K562 (cell line): ENCODE measurements at regions not wholly inside any gene's neighbourhood (a gene's known extent, or its start where the extent isn't known, plus 50 kb on each side); places are given as distances from the start of the nearest gene placed in this dataset.

Source experiments
- ATAC-seq: fragments of 200-7000 bp; cut with Tn5 transposase; 3 replicates; pipeline ENCODE4 v1.9.1; 2020; ENCODE audit warnings: moderate library complexity
- BruUV-seq: library from RNA; stranded (reverse); fragments of 400-500 nt; replicated peaks from 2 replicates; lab custom pipeline; 2021; lab: Mats Ljungman, UMichigan
- CTCF ChIA-PET: fragments of 300-600 bp; formaldehyde crosslinking; extraction: SDS; loops from one replicate; lab custom pipeline; 2021; ENCODE audit warnings: low intra/inter-chr PET ratio; lab: Yijun Ruan, JAX
- POLR2A ChIA-PET: fragments of 300-600, 350-650 bp; sonication (Branson Sonifier 250); formaldehyde crosslinking; extraction: SDS; loops from one replicate; lab custom pipeline; 2021; ENCODE audit warnings: antibody characterized with exemption, inconsistent platforms; lab: Yijun Ruan, JAX
- DNase-seq, 4 experiments: peaks; one replicate each; pipeline versions ENCODE4 v3.0.0 to v3.0.0-alpha.2; 2011 to 2018; ENCODE audit warnings: low spot score in 3 of 4, mixed read lengths in 3 of 4; ENCODE audit errors: extremely low read depth in 1 of 4
- FAIRE-seq: peaks from 2 replicates; lab custom pipeline; 2011; peaks lifted over from hg19 to GRCh38; lab: Jason Lieb, UNC
- H2AFZ ChIP-seq: 2 replicates; pipeline ENCODE4 v1.6.0; 2011; ENCODE audit warnings: low read depth, low read length, control low read depth, inconsistent platforms
- H3K27ac ChIP-seq: fragments of 200-600 bp; 3 replicates; pipeline ENCODE4 v1.8.0; 2011; ENCODE audit warnings: low read depth, mild to moderate bottlenecking, control low read depth, inconsistent platforms, low read length, moderate library complexity, mixed read lengths; ENCODE audit errors: extremely low read depth
- H3K27me3 ChIP-seq, 2 experiments: fragments of 300-600 bp in 1 of 2; 2 replicates in 1 of 2; 3 replicates in 1 of 2; pipeline versions ENCODE4 v1.6.0 to v1.8.0; 2011; ENCODE audit warnings: inconsistent platforms in 2 of 2, low read length in 2 of 2, mild to moderate bottlenecking in 1 of 2, mixed read lengths in 1 of 2, moderate library complexity in 1 of 2; ENCODE audit not compliant: control insufficient read depth in 2 of 2, insufficient read depth in 2 of 2
- H3K36me3 ChIP-seq: fragments of 300-600 bp; 3 replicates; pipeline ENCODE4 v1.8.0; 2011; ENCODE audit warnings: mild to moderate bottlenecking, low read length, inconsistent platforms; ENCODE audit not compliant: control insufficient read depth, insufficient read depth
- H3K4me1 ChIP-seq, 2 experiments: fragments of 200-600 bp in 1 of 2; replicated peaks in 1 of 2; 2 replicates in 1 of 2; 3 replicates in 1 of 2; pipeline versions ENCODE4 v1.5.1 to v1.8.0; 2011; ENCODE audit warnings: inconsistent platforms in 2 of 2, low read length in 2 of 2, mild to moderate bottlenecking in 1 of 2, mixed read lengths in 1 of 2, moderate library complexity in 1 of 2; ENCODE audit not compliant: control insufficient read depth in 2 of 2, insufficient read depth in 2 of 2
- H3K4me2 ChIP-seq: 2 replicates; pipeline ENCODE4 v1.6.1; 2011; ENCODE audit warnings: low read length, control low read depth, inconsistent platforms, mixed read lengths; ENCODE audit not compliant: insufficient read depth
- H3K4me3 ChIP-seq: fragments of 200-600 bp; sonication (generic), shearing (Covaris generic); 2 replicates; pipeline ENCODE4 v1.5.1; 2016; ENCODE audit warnings: control low read depth, inconsistent platforms
- H3K79me2 ChIP-seq: fragments of 200-600 bp; 3 replicates; pipeline ENCODE4 v1.8.0; 2011; ENCODE audit warnings: low read length, inconsistent platforms; ENCODE audit not compliant: control insufficient read depth, insufficient read depth
- H3K9ac ChIP-seq, 2 experiments: 2 replicates each; pipeline versions ENCODE4 v1.6.0 to v1.6.1; 2011; ENCODE audit warnings: low read depth in 2 of 2, low read length in 2 of 2, control low read depth in 1 of 2, inconsistent platforms in 1 of 2, mild to moderate bottlenecking in 1 of 2, mixed read lengths in 1 of 2; ENCODE audit not compliant: insufficient read depth in 1 of 2
- H3K9me1 ChIP-seq: one replicate; pipeline ENCODE4 v1.6.0; 2011; ENCODE audit warnings: inconsistent platforms, mild to moderate bottlenecking, low read length, moderate library complexity; ENCODE audit not compliant: control insufficient read depth, insufficient read depth
- H3K9me3 ChIP-seq: replicated peaks from 2 replicates; pipeline ENCODE4 v1.5.1; 2011; ENCODE audit warnings: low read depth, low read length, inconsistent platforms; ENCODE audit not compliant: control insufficient read depth, insufficient read depth
- H4K20me1 ChIP-seq: replicated peaks from 2 replicates; pipeline ENCODE4 v1.6.1; 2011; ENCODE audit warnings: low read length, inconsistent platforms, mixed read lengths; ENCODE audit not compliant: control insufficient read depth, insufficient read depth
- ARID2 ChIP-seq: fragments of 450-650 bp; IDR thresholded peaks from 2 replicates; pipeline ENCODE4 v1.6.1; 2017; ENCODE audit warnings: antibody characterized with exemption, mild to moderate bottlenecking
- CBFA2T2 ChIP-seq: fragments of 450-650 bp; conservative IDR thresholded peaks from 2 replicates; pipeline ENCODE4 v1.6.1; 2017; ENCODE audit warnings: mild to moderate bottlenecking
- CXXC5 ChIP-seq: fragments of 250-450 bp; sonication (Bioruptor Pico); IDR thresholded peaks from 2 replicates; pipeline ENCODE4 v1.8.0; 2022; ENCODE audit warnings: inconsistent platforms, mild to moderate bottlenecking, moderate library complexity
- GMEB1 ChIP-seq: fragments of 250-450 bp; sonication (Bioruptor Pico); IDR thresholded peaks from 2 replicates; pipeline ENCODE4 v1.4.0; 2020; ENCODE audit warnings: mild to moderate bottlenecking
- MIER1 ChIP-seq: fragments of 450-650 bp; IDR thresholded peaks from 2 replicates; pipeline ENCODE4 v1.6.1; 2016; ENCODE audit warnings: antibody characterized with exemption, mild to moderate bottlenecking, low read depth
- NCOA2 ChIP-seq, 2 experiments: fragments of 450-650 bp; IDR thresholded peaks; 2 replicates each; pipeline ENCODE4 v1.6.1; 2018; ENCODE audit warnings: mild to moderate bottlenecking in 2 of 2, moderate library complexity in 1 of 2; ENCODE audit not compliant: partially characterized antibody in 2 of 2
- NCOA4 ChIP-seq: fragments of 450-650 bp; IDR thresholded peaks from 2 replicates; pipeline ENCODE4 v1.6.1; 2018; ENCODE audit warnings: mild to moderate bottlenecking; ENCODE audit not compliant: partially characterized antibody
- RBM39 ChIP-seq: fragments of 200-400 bp; formaldehyde crosslinking; optimal IDR thresholded peaks from 2 replicates; pipeline ENCODE3; 2018; ENCODE audit warnings: low read depth, low read length
- TFE3 ChIP-seq: fragments of 450-650 bp; formaldehyde crosslinking; IDR thresholded peaks from 2 replicates; pipeline ENCODE4 v1.4.0; 2020; ENCODE audit warnings: mild to moderate bottlenecking, mixed read lengths
- ZBTB17 ChIP-seq: fragments of 450-650 bp; formaldehyde crosslinking; IDR thresholded peaks from 2 replicates; pipeline ENCODE4 v1.4.0; 2020; ENCODE audit warnings: mild to moderate bottlenecking
- ZBTB8A ChIP-seq: fragments of 450-650 bp; IDR thresholded peaks from 2 replicates; pipeline ENCODE4 v1.6.1; 2018; ENCODE audit warnings: mild to moderate bottlenecking, moderate library complexity; ENCODE audit not compliant: partially characterized antibody
- ZFPM2 ChIP-seq: fragments of 250-450 bp; sonication (Bioruptor Pico); IDR thresholded peaks from 2 replicates; pipeline ENCODE4 v1.5.1; 2022; ENCODE audit warnings: mild to moderate bottlenecking
- ZNF512 ChIP-seq: IDR thresholded peaks from 2 replicates; pipeline ENCODE4 v1.6.1; 2016; ENCODE audit warnings: missing genetic modification characterization, missing compliant biosample characterization
- ZSCAN29 ChIP-seq: fragments of 450-650 bp; IDR thresholded peaks from 2 replicates; pipeline ENCODE4 v1.6.1; 2017
- WGBS: fragments of 100-300 bp; shearing (Covaris generic); methylation state at CpG from one replicate; pipeline ENCODE4 v1.1.6; 2016; ENCODE audit warnings: low coverage, mixed read lengths; ENCODE audit not compliant: insufficient coverage; ENCODE audit errors: missing lambda C conversion rate; 5-methylcytosine and 5-hydroxymethylcytosine counted together
- in situ Hi-C: fragments of 300-500 bp; cut with MboI; formaldehyde crosslinking; loops from 4 replicates; pipeline ENCODE4 v1.15.0; 2018; ENCODE audit warnings: inconsistent platforms, mixed read lengths
- intact Hi-C: fragments of 100-400 bp; cut with micrococcal nuclease; formaldehyde crosslinking; loops from 2 replicates; pipeline ENCODE4 v1.14.2; 2022

- H3K4me3 ChIP-seq, result no peak overlapping the region
- no peaks in the 10 kb centered on the region for H3K36me3 ChIP-seq
- no TSS peak for BruUV-seq
- H3K4me1 ChIP-seq, result no peaks in the 10 kb centered on the region
- no peaks in the 10 kb centered on the region for H3K27me3 ChIP-seq
- ATAC-seq, result no peak
- in situ Hi-C loops, result no loop called here
- TF ChIP-seq CXXC5, result no peak
- TF ChIP-seq ZFPM2, result no peak
- TF ChIP-seq ZBTB8A, result no peak
- TF ChIP-seq MIER1, result no peak
- TF ChIP-seq ZBTB17 (CRISPR knock-in tag), result no peak
- no peak for TF ChIP-seq NCOA2 (IDR thresholded peaks at IDR 0.05; ENCODE audit: partially characterized antibody in 2 of 2)
- TF ChIP-seq, all 486 proteins: peak for 0
- no peak overlapping the region for H2AFZ ChIP-seq
- no peak overlapping the region for H3K4me2 ChIP-seq
- H3K27ac ChIP-seq, result no peak overlapping the region
- 0% methylated on average over 1 of the region's 1 CpG for WGBS
- H3K9me3 ChIP-seq, result no peaks in the 10 kb centered on the region
- no peak for FAIRE-seq
- CTCF ChIA-PET, result no interaction called here
- H4K20me1 ChIP-seq, result no peaks in the 10 kb centered on the region
- intact Hi-C loops, result no loop called here
- no peaks in the 10 kb centered on the region for H3K79me2 ChIP-seq
- H3K9ac ChIP-seq, result no peak overlapping the region
- no peak for DNase-seq
- POLR2A ChIA-PET, result no interaction called here
- no peaks in the 10 kb centered on the region for H3K9me1 ChIP-seq
Observed at GRCh38 chr11:36783808-36784207, 185.8 kb upstream of the RAG2 start.

- Histone ChIP-seq H3K4me1 (no peaks in the 10 kb centered on the region), H3K4me3 (no peak overlapping the region), H3K4me2 (no peak overlapping the region), H3K9ac (no peak overlapping the region), H3K27ac (no peak overlapping the region), H4K20me1 (no peaks in the 10 kb centered on the region), H3K27me3 (no peaks in the 10 kb centered on the region), H3K9me1 (no peaks in the 10 kb centered on the region), H3K9me3 (no peaks in the 10 kb centered on the region), H3K79me2 (no peaks in the 10 kb centered on the region), H3K36me3 (no peaks in the 10 kb centered on the region), H2AFZ (no peak overlapping the region)
- in situ Hi-C loops (no loop called here), intact Hi-C loops (no loop called here)
- FAIRE-seq (no peak), ATAC-seq (no peak), DNase-seq (no peak)
- 0% methylated on average over 3 of the region's 3 CpGs for WGBS
- BruUV-seq, result no TSS peak
- ChIA-PET POLR2A (no interaction called here), CTCF (no interaction called here)
- no peak for TF ChIP-seq CBFA2T2
- no peak for TF ChIP-seq ZNF512
- TF ChIP-seq RBM39, result no peak
- no peak for TF ChIP-seq TFE3
- no peak for TF ChIP-seq ARID2
- no peak for TF ChIP-seq ZSCAN29
- TF ChIP-seq GMEB1, result no peak
- TF ChIP-seq NCOA4, result no peak
Observed at GRCh38 chr11:36779791-36780190, 181.8 kb upstream of the RAG2 start.
